ENCODE measurements at regions not wholly inside any gene's neighbourhood (a gene's known extent, or its start where the extent isn't known, plus 50 kb on each side); places are given as distances from the start of the nearest gene placed in this dataset.
A peak's percentile ranks its signal among the peaks of the same experiment; 100 is the strongest.

DNA sequence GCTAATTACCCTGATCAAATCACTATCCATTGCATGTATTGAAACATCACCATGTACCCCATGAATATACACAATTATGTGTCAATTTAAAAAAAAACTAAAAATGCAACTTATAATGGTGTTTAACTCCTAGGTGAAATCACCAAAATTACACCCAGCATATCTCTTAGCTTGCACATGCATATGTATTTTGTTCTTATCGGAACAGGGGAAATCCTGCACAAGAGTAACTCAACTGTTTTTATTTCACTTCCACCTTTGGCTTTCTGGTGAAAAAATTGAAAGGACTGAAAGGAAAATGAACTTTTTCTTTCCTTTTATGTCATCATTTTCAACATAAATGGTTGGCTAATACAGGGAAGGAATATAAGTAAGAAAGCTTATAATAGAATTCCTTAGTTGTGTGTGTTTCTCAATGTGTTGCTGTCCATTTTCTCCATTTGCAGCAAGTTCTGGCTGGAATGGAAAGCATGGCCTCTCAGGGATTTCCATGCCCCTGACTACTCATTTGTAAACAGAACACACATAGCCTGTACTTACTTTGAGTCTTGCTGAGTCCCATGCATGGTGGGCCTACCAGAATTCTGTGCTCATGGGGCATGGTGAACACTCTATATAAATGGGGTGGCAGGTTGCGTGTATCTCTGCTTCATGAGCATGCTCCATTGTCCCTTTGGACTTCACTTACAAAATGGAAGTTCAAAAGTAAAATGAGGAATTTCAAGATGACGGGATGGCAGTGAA lies 462.0 kb downstream of the HS3ST3B1 start:
- no peak for DNase-seq (ENCODE audit: low read depth)

- no peak for DNase-seq (ENCODE audit: low read depth)
Measured at GRCh38 chr17:14760719-14761411, 460.0 kb downstream of the HS3ST3B1 start.

- DNase-seq (ENCODE audit: low read depth): no peak
Measured at GRCh38 chr17:14760212-14760611, 459.3 kb downstream of the HS3ST3B1 start.

- no peak for DNase-seq (ENCODE audit: low read depth)
Measured at GRCh38 chr17:14759325-14759724, 458.4 kb downstream of the HS3ST3B1 start.

GRCh38 chr17:14756479-14756878 lies 455.6 kb downstream of the HS3ST3B1 start:
- DNase-seq (ENCODE audit: low read depth): no peak

GRCh38 chr17:14755002-14755401 lies 454.1 kb downstream of the HS3ST3B1 start:
- no peak for DNase-seq (ENCODE audit: low read depth)

DNA sequence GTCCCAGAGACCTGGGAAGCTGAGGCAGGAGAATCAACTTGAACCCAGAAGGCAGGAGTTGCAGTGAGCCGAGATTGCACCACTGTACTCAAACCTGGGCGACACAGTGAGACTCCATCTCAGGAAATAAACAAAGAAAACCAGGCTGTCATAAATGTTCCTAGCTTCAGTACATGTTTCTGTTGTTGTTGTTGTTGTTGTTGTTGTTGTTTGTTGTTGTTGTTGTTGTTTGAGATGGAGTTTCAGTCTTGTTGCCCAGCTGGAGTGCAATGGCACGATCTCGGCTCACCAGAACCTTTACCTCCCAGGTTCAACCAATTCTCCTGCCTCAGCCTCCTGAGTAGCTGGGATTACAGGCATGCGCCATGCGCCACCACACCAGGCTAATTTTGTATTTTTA lies 452.5 kb downstream of the HS3ST3B1 start:
- DNase-seq (ENCODE audit: low read depth): no peak

DNA sequence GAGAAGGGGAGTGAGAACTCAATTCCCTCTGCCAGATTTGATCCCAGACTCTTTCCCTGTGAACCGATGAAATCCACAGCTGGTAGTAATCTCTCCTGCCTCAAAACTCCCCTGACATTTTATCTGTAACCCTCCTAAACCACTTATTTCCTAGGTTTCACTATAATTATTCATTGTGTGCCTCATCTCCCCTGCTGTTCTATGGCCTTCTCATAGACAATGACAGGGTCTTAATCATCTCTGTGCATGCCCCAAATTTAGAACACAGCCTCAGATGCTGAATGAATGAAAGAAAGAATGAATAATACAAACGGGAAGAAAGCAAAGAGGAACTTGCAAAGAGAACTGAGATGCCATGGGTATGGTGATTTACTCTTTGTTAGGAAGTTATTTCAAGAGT lies 451.1 kb downstream of the HS3ST3B1 start:
- DNase-seq (ENCODE audit: low read depth): no peak

DNA sequence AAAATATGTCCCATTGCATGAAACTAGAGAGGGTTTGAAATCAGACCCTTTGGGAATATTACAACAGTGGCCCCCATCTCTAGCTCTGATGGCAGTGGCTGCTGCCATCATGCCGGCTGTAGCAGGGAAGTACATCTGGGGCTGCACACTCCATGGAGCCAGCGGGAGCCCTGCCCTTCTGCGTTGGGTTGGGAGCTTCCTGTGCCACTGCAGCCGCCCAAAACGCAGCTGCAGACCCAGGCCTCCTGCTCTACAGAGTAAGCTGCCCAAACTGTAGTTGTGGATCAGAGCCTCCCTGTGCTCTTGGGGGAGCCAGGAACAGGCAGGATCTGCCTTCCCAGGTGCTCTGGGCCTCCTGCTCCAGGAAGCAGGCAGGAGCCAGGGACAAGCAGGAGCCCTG lies 450.0 kb downstream of the HS3ST3B1 start:
- no peak for DNase-seq (ENCODE audit: low read depth)

DNA sequence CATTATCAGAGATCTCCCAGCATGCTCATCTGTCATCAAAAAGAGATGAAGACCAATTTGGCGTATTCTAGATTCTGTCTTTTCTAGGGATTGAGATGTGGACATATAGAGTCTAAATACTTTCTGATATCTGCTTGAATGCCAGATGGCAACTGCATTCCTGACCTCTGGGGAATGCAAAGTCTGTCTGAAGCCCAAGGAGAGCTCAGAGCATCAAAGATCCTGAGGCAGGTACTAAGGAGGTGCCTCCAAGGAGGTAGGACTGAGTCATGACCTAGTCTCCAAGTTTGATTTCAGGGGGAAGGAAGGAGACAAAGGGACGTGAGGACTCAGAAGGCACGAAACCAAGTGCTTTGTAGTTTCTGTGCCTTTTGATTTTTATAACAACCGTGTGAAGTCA lies 448.4 kb downstream of the HS3ST3B1 start:
- no peak for DNase-seq (ENCODE audit: low read depth)

DNA sequence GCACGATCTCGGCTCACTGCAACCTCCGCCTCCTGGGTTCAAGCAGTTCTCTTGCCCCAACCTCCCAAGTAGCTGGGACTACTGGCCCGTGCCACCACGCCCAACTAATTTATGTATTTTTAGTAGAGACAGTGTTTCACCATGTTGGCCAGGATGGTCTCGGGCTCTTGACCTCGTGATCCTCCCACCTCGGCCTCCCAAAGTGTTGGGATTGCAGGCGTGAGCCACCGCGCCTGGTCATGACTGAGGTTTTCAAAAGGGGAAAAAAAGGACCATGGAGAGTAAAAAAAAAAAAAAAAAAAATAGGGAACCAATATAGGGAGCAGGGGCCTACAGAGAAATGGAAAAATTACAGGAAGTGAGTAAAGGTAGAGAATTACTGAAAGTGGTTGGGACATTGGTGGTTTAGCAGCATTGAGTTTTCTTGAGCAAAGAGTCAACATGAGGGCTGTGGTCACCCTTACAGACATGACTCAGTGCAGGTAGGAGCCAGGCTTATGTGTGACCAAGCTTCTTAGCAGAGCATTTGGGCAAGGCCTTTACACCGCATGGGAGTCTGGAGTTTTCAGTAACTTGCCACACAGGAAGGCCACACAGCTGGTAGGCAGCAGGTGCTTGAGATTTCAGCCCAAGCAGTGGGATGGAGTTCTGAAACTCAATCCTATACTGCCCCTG lies 447.3 kb downstream of the HS3ST3B1 start:
- DNase-seq (ENCODE audit: low read depth): no peak

DNA sequence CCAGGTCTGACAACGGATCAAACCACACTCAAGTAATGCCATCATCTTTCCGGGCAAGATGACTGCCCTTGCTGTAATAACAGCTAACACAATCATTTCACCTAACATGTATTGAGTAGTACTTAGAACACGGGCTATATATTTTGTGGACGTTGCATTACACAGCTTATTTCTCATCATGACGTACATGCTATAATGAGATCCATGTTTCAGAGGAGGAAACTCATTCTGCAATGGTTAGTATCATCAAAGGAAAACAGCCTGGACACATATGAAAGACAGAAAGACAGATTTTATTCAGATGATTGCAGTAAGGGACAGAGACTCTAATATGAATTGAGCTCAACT lies 446.7 kb downstream of the HS3ST3B1 start:
- no peak for DNase-seq (ENCODE audit: low read depth)

GRCh38 chr17:14746822-14747602 lies 446.1 kb downstream of the HS3ST3B1 start:
- no peak for DNase-seq (ENCODE audit: low read depth)

- DNase-seq (ENCODE audit: low read depth): no peak
Measured at GRCh38 chr17:14745541-14745940, 444.7 kb downstream of the HS3ST3B1 start.

DNA sequence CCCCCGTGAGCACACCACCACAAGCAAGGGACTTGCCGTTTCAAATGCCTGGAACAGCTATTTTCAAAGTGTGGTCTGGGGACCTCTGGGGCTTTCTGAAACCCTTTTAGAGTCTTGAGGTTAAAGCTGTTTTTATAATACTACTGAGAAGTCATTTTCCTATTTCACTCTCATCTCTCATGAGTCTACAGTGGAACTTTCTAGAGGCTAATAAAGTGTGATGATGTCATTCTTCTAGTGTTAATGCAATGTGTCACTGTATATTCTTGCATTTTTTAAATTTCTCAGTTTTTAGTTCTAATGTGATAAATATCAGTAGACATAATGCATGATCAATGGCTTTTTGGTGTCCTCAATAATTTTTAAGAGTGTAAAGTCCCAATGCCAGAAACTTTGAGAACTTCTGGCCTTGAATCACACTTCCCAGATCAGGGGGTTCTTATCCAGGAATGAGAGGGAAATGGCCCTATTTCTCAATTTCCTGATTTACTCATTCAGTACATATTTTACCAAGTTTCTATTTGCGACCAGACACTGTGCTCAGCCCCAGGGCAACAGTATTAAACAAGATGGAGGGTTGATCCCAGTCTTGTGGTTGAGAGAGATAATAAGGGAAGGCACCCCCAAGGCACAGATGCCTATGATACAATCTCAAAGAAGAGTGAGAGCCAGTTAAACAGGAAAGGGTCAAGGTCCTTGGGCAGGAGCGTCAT lies 444.0 kb downstream of the HS3ST3B1 start:
- DNase-seq (ENCODE audit: low read depth): no peak

- no peak for DNase-seq (ENCODE audit: low read depth)
Measured at GRCh38 chr17:14741491-14741890, 440.6 kb downstream of the HS3ST3B1 start.

- DNase-seq (ENCODE audit: low read depth): no peak
Measured at GRCh38 chr17:14739656-14740431, 439.0 kb downstream of the HS3ST3B1 start.

DNA sequence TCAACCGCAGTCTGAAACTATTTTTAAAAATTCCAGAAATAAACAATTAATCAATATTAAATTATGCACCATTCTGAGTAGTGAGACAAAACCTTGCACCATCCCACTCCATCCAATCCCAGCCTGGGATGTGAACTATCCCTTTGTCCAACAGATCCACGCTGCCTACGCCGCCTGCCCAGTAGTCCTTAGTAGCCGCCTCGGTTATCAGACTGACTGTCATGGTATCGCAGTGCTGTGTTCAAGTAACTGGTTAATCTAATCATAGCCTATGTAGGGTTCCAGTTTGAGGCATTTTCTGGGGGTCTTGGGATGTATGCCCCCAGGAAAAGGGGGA lies 437.7 kb downstream of the HS3ST3B1 start:
- DNase-seq (ENCODE audit: low read depth): no peak

GRCh38 chr17:14737984-14738651 lies 437.2 kb downstream of the HS3ST3B1 start:
- DNase-seq (ENCODE audit: low read depth): peak; percentile 93

DNA sequence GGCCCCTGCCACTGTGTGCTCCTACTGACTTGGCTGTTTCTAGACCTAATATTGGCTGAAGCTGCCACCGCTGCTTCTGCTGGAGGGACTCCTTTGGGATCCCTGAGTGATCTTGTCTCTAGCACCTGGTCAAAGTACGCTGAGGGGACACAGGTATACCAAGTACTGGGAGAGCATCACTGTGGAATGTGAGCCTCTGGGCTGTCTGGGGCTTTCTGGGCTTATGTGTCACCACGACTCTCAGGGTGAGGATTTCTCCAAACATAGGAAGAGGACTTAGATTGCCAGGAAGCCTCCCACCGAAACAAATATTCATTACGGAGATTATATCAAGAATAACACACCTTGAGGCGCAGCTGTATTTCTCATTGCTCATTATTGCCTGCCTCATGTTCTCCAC lies 435.8 kb downstream of the HS3ST3B1 start:
- no peak for DNase-seq (ENCODE audit: low read depth)

GRCh38 chr17:14733376-14733775 lies 432.5 kb downstream of the HS3ST3B1 start:
- DNase-seq (ENCODE audit: low read depth): no peak
